B cell (primary cell): ENCODE measurements at regions not wholly inside any gene's neighbourhood (a gene's known extent, or its start where the extent isn't known, plus 50 kb on each side); places are given as distances from the start of the nearest gene placed in this dataset.

Experiments used
- CTCF ChIP-seq: fragments of 200-600 bp; IDR thresholded peaks from one replicate; pipeline ENCODE4 v1.8.0; 2022; ENCODE audit warnings: antibody characterized with exemption, mild to moderate bottlenecking
- EZH2 ChIP-seq: IDR thresholded peaks from 2 replicates; pipeline ENCODE4 v1.6.1; 2012; ENCODE audit warnings: borderline replicate concordance, low read depth, mild to moderate bottlenecking, moderate library complexity, low read length; ENCODE audit not compliant: insufficient read depth, poor library complexity, severe bottlenecking

GRCh38 chr6:139687055-139687454, 312.6 kb upstream of the CITED2 start:
- no peak for TF ChIP-seq CTCF
- no peak for TF ChIP-seq EZH2
